Esophagus squamous epithelium (tissue), 4 donors: ENCODE measurements at regions not wholly inside any gene's neighbourhood (a gene's known extent, or its start where the extent isn't known, plus 50 kb on each side); places are given as distances from the start of the nearest gene placed in this dataset.

Experiments
- POLR2A ChIP-seq, 4 donors: fragments of 450-650 bp; IDR thresholded peaks; one replicate each; pipeline ENCODE4 v1.6.1; 2017; ENCODE audit warnings: antibody characterized with exemption in 4 of 4, mild to moderate bottlenecking in 4 of 4, moderate library complexity in 3 of 4
- TF ChIP-seq, protein P1 (sequence below), 6 experiments: fragments of 450-650 bp in 4 of 6; fragments of 200-600 bp in 2 of 6; sonication (generic) in 2 of 6; IDR thresholded peaks; one replicate each; pipeline ENCODE4 v1.5.1; 2016 to 2019; ENCODE audit warnings: antibody characterized with exemption in 6 of 6, mild to moderate bottlenecking in 4 of 6, moderate library complexity in 4 of 6

DNA sequence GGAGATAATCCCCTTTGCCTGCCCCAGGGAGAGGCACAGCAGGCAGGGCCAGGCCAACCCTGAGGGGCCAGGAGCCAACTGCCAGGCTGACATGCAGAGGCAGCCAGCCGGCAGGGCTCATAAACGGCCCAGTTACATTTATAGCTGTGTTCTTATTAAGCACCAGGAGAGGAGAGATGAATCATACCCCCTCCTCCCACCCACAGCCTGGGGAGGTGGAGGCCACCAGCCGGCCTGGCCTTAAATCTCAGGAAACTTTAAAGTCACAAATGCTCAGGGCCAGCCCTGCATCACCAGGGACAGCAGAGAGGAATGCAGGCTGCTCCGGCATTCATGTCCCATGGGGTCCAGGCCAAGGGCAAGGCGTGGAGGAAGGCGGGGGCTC is 177.2 kb downstream of the TMEM132E start:
- TF ChIP-seq, protein P1, sequence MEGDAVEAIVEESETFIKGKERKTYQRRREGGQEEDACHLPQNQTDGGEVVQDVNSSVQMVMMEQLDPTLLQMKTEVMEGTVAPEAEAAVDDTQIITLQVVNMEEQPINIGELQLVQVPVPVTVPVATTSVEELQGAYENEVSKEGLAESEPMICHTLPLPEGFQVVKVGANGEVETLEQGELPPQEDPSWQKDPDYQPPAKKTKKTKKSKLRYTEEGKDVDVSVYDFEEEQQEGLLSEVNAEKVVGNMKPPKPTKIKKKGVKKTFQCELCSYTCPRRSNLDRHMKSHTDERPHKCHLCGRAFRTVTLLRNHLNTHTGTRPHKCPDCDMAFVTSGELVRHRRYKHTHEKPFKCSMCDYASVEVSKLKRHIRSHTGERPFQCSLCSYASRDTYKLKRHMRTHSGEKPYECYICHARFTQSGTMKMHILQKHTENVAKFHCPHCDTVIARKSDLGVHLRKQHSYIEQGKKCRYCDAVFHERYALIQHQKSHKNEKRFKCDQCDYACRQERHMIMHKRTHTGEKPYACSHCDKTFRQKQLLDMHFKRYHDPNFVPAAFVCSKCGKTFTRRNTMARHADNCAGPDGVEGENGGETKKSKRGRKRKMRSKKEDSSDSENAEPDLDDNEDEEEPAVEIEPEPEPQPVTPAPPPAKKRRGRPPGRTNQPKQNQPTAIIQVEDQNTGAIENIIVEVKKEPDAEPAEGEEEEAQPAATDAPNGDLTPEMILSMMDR (IDR thresholded peaks at IDR 0.05), result no peak
- no peak for TF ChIP-seq POLR2A (IDR thresholded peaks at IDR 0.05)
